OCI-LY3 (cell line): ENCODE measurements at regions not wholly inside any gene's neighbourhood (a gene's known extent, or its start where the extent isn't known, plus 50 kb on each side); places are given as distances from the start of the nearest gene placed in this dataset.

Experiments
- EZH2phosphoT487 ChIP-seq: fragments of 200-600 bp; shearing (Covaris generic); IDR thresholded peaks from 2 replicates; pipeline ENCODE4 v1.6.1; 2018; ENCODE audit warnings: antibody characterized with exemption, mixed run types, low read depth
- TF ChIP-seq, protein P1 (sequence below): fragments of 200-600, 300-600 bp; sonication (generic); IDR thresholded peaks from 2 replicates; pipeline ENCODE4 v1.5.1; 2014; ENCODE audit warnings: antibody characterized with exemption, low read length, low read depth

DNA sequence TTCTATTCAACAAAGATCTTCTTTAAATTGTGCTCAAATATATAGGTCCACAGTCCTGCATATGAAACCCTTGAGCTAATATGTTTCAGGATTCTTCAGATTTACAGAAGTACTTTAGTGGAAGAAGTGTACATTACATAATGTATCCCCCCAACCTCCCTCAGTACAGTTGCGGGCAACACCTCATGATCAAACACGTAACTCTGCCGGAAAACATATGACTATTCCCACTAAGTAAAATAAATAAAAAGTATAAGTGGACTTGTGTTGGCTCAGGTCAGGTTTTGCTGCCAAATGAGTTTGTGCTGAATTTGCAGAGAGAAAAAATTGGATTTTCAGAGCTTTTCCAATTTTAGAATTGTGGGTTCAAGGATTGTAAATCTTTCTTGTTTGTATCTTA is 267.6 kb upstream of the MDFIC2 start:
- TF ChIP-seq, protein P1, sequence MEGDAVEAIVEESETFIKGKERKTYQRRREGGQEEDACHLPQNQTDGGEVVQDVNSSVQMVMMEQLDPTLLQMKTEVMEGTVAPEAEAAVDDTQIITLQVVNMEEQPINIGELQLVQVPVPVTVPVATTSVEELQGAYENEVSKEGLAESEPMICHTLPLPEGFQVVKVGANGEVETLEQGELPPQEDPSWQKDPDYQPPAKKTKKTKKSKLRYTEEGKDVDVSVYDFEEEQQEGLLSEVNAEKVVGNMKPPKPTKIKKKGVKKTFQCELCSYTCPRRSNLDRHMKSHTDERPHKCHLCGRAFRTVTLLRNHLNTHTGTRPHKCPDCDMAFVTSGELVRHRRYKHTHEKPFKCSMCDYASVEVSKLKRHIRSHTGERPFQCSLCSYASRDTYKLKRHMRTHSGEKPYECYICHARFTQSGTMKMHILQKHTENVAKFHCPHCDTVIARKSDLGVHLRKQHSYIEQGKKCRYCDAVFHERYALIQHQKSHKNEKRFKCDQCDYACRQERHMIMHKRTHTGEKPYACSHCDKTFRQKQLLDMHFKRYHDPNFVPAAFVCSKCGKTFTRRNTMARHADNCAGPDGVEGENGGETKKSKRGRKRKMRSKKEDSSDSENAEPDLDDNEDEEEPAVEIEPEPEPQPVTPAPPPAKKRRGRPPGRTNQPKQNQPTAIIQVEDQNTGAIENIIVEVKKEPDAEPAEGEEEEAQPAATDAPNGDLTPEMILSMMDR, result no peak
- TF ChIP-seq EZH2phosphoT487, result no peak
